ENCODE measurements at regions not wholly inside any gene's neighbourhood (a gene's known extent, or its start where the extent isn't known, plus 50 kb on each side); places are given as distances from the start of the nearest gene placed in this dataset.

DNA sequence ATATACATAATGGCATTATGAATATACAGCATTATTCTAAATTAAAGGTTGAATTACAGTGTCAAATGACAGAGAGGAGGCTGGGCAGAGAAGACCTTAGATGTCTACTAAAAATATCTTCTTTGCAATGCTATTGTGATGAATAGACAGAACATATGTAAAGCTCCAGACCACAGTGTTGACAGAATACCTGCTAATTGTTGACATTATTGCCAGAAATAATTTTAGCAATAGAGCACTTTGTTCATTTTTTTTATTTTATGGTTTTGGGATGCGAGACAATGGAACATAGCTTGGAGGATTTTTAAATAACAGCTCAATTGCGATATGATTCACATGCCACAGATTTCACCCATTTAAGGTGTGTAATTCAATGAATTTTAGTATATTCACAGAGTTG lies 508.8 kb downstream of the PSAT1 start:
- TF ChIP-seq POLR2AphosphoS5 (IDR thresholded peaks at IDR 0.05) (no peak), POLR2A (IDR thresholded peaks at IDR 0.05) (no peak), EP300 (IDR thresholded peaks at IDR 0.05; ENCODE audit: low read depth) (no peak)
- TF ChIP-seq, protein P1, sequence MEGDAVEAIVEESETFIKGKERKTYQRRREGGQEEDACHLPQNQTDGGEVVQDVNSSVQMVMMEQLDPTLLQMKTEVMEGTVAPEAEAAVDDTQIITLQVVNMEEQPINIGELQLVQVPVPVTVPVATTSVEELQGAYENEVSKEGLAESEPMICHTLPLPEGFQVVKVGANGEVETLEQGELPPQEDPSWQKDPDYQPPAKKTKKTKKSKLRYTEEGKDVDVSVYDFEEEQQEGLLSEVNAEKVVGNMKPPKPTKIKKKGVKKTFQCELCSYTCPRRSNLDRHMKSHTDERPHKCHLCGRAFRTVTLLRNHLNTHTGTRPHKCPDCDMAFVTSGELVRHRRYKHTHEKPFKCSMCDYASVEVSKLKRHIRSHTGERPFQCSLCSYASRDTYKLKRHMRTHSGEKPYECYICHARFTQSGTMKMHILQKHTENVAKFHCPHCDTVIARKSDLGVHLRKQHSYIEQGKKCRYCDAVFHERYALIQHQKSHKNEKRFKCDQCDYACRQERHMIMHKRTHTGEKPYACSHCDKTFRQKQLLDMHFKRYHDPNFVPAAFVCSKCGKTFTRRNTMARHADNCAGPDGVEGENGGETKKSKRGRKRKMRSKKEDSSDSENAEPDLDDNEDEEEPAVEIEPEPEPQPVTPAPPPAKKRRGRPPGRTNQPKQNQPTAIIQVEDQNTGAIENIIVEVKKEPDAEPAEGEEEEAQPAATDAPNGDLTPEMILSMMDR (IDR thresholded peaks at IDR 0.05) = no peak
- no peak overlapping the region for H3K4me3 ChIP-seq
- no peak for DNase-seq
- no peak overlapping the region for H3K27ac ChIP-seq
- H3K9me3 ChIP-seq = peaks cover 0 to 3% of the 10 kb centered on the region in 2 donors
- in situ Hi-C loops (cut with MboI; ENCODE audit: low pct_ligation_motif_present in 1 of 4, low pct_unique_long_range_greater_than_20kb in 1 of 4, low sequenced_read_pairs in 3 of 4) (no loop called here), intact Hi-C loops (cut with DNase I; ENCODE audit: low total_unique reads) (no loop called here)
- no peaks in the 10 kb centered on the region for H3K27me3 ChIP-seq
- H3K4me1 ChIP-seq = no peaks in the 10 kb centered on the region
- no peaks in the 10 kb centered on the region for H3K36me3 ChIP-seq
- 72 to 89% methylated on average over 2 of the region's 2 CpGs for whole genome bisulfite sequencing, 2 donors (ENCODE audit: low coverage in 1 of 2)

DNA sequence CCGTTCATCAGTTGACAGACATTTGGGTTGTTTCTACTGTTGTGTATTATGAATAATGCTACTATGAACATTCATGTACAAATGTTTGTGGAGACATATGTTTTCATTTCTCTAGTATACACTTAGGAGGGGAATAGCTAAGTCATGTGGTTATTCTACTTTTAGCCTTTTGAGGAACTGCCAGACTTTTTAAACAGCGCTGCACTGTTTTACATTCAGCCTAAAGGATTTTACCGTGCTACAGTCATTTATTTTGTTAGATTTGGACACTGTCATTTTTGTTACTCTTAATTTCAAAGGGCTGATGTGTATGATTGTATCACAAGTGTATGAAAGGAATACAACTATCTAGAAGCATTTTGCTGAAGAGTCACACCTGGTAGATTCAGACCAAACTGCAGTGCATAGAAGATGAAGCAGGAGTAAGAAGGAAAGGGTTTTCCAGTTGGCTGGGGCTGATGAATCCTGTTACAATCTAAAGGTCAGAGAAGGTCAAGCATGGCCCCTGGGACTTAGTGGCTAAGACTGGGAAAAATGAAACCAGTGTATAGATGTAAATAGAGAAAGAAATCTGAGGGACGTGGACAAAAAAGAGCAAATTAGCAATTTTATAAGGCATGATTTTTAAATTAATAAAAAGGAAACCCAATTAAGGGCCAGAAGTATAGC lies 509.7 kb downstream of the PSAT1 start:
- Histone ChIP-seq H3K27me3 (no peaks in the 10 kb centered on the region), H3K36me3 (no peaks in the 10 kb centered on the region), H3K9me3 (peaks cover 0 to 3% of the 10 kb centered on the region in 2 donors), H3K4me3 (no peak overlapping the region), H3K4me1 (no peaks in the 10 kb centered on the region), H3K27ac (no peak overlapping the region)
- TF ChIP-seq POLR2AphosphoS5 (IDR thresholded peaks at IDR 0.05) (no peak), EP300 (IDR thresholded peaks at IDR 0.05; ENCODE audit: low read depth) (no peak), POLR2A (IDR thresholded peaks at IDR 0.05) (no peak)
- TF ChIP-seq, protein P1 (IDR thresholded peaks at IDR 0.05) = no peak
- 69 to 73% methylated on average over 4 of the region's 4 CpGs for WGBS, 2 donors (ENCODE audit: low coverage in 1 of 2)
- in situ Hi-C loops (cut with MboI; ENCODE audit: low pct_ligation_motif_present in 1 of 4, low pct_unique_long_range_greater_than_20kb in 1 of 4, low sequenced_read_pairs in 3 of 4) = no loop called here
- DNase-seq = no peak
- intact Hi-C loops (cut with DNase I; ENCODE audit: low total_unique reads) = no loop called here

DNA sequence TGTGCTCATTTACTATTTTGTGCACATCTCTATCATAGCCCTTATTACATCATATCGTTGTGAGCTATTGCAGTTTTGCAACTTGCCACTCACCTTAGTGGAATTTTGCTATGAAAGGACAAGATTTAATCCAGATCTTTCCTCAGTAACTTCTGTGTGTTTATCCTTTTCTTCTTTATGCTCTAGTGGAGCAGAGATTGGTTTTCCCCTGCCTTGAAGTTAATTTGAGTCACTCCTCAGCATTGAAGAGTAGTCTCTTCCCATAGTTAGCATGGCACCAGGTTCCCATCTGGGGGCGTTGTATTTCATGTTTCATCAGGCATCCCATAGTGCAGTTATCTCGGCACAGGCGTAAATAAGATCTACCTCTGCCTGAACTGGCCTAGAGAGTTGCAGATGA lies 510.4 kb downstream of the PSAT1 start:
- intact Hi-C loops (cut with DNase I; ENCODE audit: low total_unique reads) (no loop called here), in situ Hi-C loops (cut with MboI; ENCODE audit: low pct_ligation_motif_present in 1 of 4, low pct_unique_long_range_greater_than_20kb in 1 of 4, low sequenced_read_pairs in 3 of 4) (no loop called here)
- Histone ChIP-seq H3K27ac (no peak overlapping the region), H3K27me3 (no peaks in the 10 kb centered on the region), H3K36me3 (no peaks in the 10 kb centered on the region), H3K4me3 (no peak overlapping the region), H3K4me1 (no peaks in the 10 kb centered on the region), H3K9me3 (peaks cover 0 to 3% of the 10 kb centered on the region in 2 donors)
- no peak for DNase-seq
- TF ChIP-seq POLR2A (IDR thresholded peaks at IDR 0.05) = no peak
- no peak for TF ChIP-seq EP300 (IDR thresholded peaks at IDR 0.05; ENCODE audit: low read depth)
- no peak for TF ChIP-seq POLR2AphosphoS5 (IDR thresholded peaks at IDR 0.05)
- TF ChIP-seq, protein P1 (IDR thresholded peaks at IDR 0.05) = no peak
- 79 to 82% methylated on average over 4 of the region's 4 CpGs for WGBS, 2 donors (ENCODE audit: low coverage in 1 of 2)

DNA sequence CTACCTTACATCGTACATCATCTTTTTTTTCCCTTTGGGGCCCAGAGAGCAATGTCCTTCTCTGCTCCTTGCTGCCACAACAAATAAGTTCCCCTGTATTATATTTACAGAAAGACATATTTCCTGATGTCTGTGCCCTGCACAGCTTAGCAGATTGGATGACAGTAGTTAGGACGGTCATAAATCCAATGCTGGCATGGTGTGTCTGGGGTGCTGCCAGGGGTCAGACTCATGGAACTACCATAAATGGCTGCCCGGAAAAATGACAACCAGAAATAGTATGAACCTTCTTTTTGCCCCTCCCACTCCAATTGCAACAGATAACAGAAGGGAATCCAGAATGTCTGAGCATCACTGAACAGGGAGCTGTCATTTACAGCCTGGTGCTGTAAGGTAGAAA lies 511.1 kb downstream of the PSAT1 start:
- Histone ChIP-seq H3K27ac (no peak overlapping the region), H3K4me3 (no peak overlapping the region), H3K36me3 (no peaks in the 10 kb centered on the region), H3K9me3 (peaks cover 0 to 3% of the 10 kb centered on the region in 2 donors), H3K27me3 (no peaks in the 10 kb centered on the region), H3K4me1 (no peaks in the 10 kb centered on the region)
- in situ Hi-C loops (cut with MboI; ENCODE audit: low pct_ligation_motif_present in 1 of 4, low pct_unique_long_range_greater_than_20kb in 1 of 4, low sequenced_read_pairs in 3 of 4) (no loop called here), intact Hi-C loops (cut with DNase I; ENCODE audit: low total_unique reads) (no loop called here)
- TF ChIP-seq, protein P1 (IDR thresholded peaks at IDR 0.05) = no peak
- TF ChIP-seq POLR2A (IDR thresholded peaks at IDR 0.05) (no peak), POLR2AphosphoS5 (IDR thresholded peaks at IDR 0.05) (no peak), EP300 (IDR thresholded peaks at IDR 0.05; ENCODE audit: low read depth) (no peak)
- DNase-seq = no peak
- 55 to 86% methylated on average over 1 to 3 of the region's 3 CpGs for WGBS, 2 donors (ENCODE audit: low coverage in 1 of 2)

Data from transverse colon (tissue), 4 donors.